Activated naive CD8-positive, alpha-beta T cell treated with anti-CD3 and anti-CD28 coated beads for 36 hours (primary cell): ENCODE measurements at regions not wholly inside any gene's neighbourhood (a gene's known extent, or its start where the extent isn't known, plus 50 kb on each side); places are given as distances from the start of the nearest gene placed in this dataset.
"Not testable (repeated sequence)": the region's sequence is repeated elsewhere in the genome, so short reads cannot be mapped to it uniquely, and the experiment has no call there.

Source experiments
- DNase-seq: peaks from one replicate; pipeline ENCODE4 v3.0.0; 2021
- H3K27ac Mint-ChIP-seq: one replicate; pipeline ENCODE4 v1.8.0; 2022; ENCODE audit warnings: mild to moderate bottlenecking, moderate library complexity, mixed read lengths
- H3K27me3 Mint-ChIP-seq: one replicate; pipeline ENCODE4 v1.8.0; 2022; ENCODE audit warnings: mild to moderate bottlenecking, mixed read lengths
- H3K36me3 Mint-ChIP-seq: one replicate; pipeline ENCODE4 v1.8.0; 2021; ENCODE audit warnings: mild to moderate bottlenecking, mixed read lengths
- H3K4me1 Mint-ChIP-seq: one replicate; pipeline ENCODE4 v1.8.0; 2021; ENCODE audit warnings: mixed read lengths
- H3K4me3 Mint-ChIP-seq: one replicate; pipeline ENCODE4 v1.8.0; 2022; ENCODE audit warnings: mild to moderate bottlenecking, moderate library complexity, mixed read lengths
- H3K9me3 Mint-ChIP-seq: one replicate; pipeline ENCODE4 v1.8.0; 2022; ENCODE audit warnings: mixed read lengths

DNA sequence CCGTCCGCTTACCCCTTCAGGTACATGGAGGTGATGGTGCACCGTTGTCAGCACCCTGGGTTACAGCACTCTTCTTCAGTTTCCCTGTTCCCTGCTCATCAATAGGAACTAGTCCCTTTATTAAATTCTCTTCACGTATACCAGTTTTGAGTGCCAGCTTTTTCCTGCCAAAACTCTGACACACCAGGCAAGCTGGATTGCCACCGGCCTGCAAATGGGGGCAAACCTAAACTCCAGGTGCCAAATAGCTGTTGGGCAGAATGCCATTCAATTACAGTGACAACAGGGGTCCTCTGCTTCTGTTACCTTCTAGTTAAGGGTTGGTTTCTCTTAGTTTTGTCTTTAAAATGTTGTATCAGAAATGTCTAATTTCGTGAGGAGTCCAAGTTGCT is 400.4 kb downstream of the OSTF1 start:
- Mint-ChIP-seq H3K27ac (no peak overlapping the region), H3K27me3 (peaks cover 3% of the 10 kb centered on the region), H3K9me3 (peaks cover 2% of the 10 kb centered on the region), H3K4me3 (no peak overlapping the region), H3K36me3 (no peaks in the 10 kb centered on the region), H3K4me1 (no peaks in the 10 kb centered on the region)
- no peak for DNase-seq

DNA sequence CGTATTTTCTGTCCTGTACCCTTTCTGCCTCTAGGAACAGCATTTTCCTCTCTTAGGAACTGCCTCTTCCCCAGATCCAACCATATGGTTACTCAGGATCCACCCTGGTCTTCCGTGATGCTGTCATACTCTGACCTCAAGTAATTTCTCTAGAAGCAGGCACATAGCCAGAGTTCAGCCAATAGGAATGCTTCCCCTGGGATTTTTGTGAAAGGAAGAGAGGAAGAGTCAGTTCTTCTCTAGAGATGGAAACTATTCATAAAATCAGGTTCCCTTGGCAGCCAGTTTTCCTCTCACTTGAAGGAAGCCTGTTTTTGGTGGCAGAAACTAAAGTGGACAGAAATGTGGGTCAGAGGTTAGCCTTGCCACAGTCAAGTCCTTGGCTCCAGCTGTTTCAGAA is 400.1 kb upstream of the PCSK5 start:
- H3K27me3 Mint-ChIP-seq = no peaks in the 10 kb centered on the region
- no peak overlapping the region for H3K27ac Mint-ChIP-seq
- no peak for DNase-seq
- no peak overlapping the region for H3K4me3 Mint-ChIP-seq
- no peaks in the 10 kb centered on the region for H3K4me1 Mint-ChIP-seq
- H3K9me3 Mint-ChIP-seq = peaks cover 2% of the 10 kb centered on the region
- no peaks in the 10 kb centered on the region for H3K36me3 Mint-ChIP-seq

DNA sequence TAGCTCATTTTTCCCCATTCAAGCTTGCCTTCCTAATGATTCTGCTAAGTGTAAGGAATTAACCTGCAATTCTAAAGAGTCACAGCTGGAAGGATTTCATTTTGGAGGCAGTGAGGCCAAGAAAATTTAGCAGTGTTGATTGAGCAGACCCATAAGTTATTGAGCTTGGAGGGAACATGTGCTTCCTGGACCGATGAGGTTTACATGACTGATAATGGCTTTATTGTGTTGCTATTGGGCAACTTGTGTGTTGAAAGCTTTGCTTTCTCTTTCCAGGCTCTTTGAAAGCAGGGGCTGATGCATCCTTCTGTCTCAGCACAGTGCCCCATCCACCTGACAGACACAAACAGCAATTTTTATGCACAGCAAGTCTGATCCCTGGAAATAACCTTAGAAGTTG is 398.9 kb upstream of the PCSK5 start:
- Mint-ChIP-seq H3K36me3 (no peaks in the 10 kb centered on the region), H3K4me3 (no peak overlapping the region), H3K4me1 (no peaks in the 10 kb centered on the region), H3K27me3 (no peaks in the 10 kb centered on the region), H3K9me3 (peaks cover 2% of the 10 kb centered on the region), H3K27ac (no peak overlapping the region)
- no peak for DNase-seq

DNA sequence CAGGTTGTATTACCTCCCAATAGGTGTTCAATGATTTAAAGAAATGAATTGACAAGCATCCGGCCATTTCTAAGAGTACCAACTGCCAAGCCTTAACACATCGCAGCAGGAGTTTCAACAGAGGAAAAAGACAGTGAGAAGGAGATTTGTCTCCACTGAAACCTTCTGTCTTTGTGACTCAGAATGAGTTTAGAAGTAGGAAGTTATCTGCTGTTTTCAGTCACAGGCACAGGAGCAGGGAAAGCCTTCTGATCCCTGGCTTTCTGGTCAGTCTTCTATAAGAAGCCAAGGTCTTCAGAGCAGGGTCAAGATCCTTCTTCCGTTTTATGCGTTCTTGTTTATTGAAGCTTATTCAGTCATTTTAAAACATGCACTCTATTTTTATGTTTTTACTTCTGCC is 390.7 kb upstream of the PCSK5 start:
- H3K4me3 Mint-ChIP-seq = no peak overlapping the region
- H3K9me3 Mint-ChIP-seq = no peaks in the 10 kb centered on the region
- no peak overlapping the region for H3K27ac Mint-ChIP-seq
- peaks cover 6% of the 10 kb centered on the region for H3K27me3 Mint-ChIP-seq
- DNase-seq = no peak
- no peaks in the 10 kb centered on the region for H3K36me3 Mint-ChIP-seq
- H3K4me1 Mint-ChIP-seq = no peaks in the 10 kb centered on the region

DNA sequence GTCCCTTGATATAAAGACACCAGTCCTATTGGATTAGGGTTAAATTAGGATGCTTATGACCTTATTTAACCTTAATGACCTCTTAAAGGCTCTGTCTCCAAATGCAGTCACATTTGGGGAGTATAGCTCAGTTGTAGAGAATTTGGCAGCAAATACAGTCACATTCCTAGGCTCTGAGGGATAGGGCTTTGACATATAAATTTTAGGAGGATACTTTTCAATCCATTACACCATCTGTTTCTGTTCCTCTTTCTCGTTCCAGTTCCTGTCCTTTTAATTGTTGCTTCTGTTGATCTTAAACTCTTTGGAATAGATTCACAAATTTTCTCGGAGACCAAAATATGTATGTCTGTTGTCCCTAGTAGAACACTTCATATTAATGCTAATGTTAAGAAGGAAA is 390.0 kb upstream of the PCSK5 start:
- no peak overlapping the region for H3K4me3 Mint-ChIP-seq
- no peaks in the 10 kb centered on the region for H3K36me3 Mint-ChIP-seq
- H3K27ac Mint-ChIP-seq = no peak overlapping the region
- no peaks in the 10 kb centered on the region for H3K9me3 Mint-ChIP-seq
- DNase-seq = no peak
- H3K4me1 Mint-ChIP-seq = no peaks in the 10 kb centered on the region
- H3K27me3 Mint-ChIP-seq = peaks cover 7% of the 10 kb centered on the region

DNA sequence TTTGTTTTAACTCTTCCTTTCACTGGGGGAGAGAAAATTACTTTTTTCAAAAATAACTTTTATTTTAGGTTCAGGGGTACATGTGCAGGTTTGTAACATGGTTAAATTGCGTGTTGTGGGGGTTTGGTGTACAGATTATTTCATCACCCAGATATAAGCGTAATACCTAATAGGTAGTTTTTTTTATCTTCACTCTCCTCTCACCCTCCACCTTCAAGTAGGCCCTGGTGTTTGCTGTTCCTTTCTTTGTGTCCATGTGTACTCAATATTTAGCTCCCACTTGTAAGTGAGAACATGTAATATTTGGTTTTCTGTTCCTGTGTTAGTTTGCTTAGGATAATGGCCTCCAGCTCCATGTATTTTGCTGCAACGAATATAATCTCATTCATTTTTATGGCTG is 389.5 kb upstream of the PCSK5 start:
- H3K4me3 Mint-ChIP-seq, H3K27ac Mint-ChIP-seq, DNase-seq, H3K9me3 Mint-ChIP-seq, H3K4me1 Mint-ChIP-seq, H3K27me3 Mint-ChIP-seq, H3K36me3 Mint-ChIP-seq: not testable (repeated sequence)

DNA sequence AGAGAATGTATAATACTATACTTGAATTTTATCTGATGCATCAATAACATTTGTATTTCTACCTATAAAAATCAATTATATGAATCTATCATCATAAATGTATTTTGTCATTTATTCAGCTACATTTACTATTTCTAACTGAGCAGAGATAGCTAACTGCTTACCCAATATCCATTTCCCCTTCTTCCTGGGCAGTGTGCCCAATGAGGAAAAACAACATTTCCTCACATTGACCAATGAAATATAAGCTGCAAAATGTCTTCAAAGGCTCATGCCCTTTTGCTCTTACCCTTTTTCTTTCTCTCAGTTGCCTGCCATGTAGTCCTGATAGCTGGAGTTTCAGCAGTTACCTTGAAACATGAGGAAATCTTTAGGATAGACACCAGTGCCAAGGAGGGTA is 385.8 kb upstream of the PCSK5 start:
- Mint-ChIP-seq H3K27ac (no peak overlapping the region), H3K9me3 (peaks cover 1% of the 10 kb centered on the region), H3K36me3 (no peaks in the 10 kb centered on the region), H3K4me1 (no peaks in the 10 kb centered on the region), H3K27me3 (peaks cover 11% of the 10 kb centered on the region), H3K4me3 (no peak overlapping the region)
- no peak for DNase-seq

DNA sequence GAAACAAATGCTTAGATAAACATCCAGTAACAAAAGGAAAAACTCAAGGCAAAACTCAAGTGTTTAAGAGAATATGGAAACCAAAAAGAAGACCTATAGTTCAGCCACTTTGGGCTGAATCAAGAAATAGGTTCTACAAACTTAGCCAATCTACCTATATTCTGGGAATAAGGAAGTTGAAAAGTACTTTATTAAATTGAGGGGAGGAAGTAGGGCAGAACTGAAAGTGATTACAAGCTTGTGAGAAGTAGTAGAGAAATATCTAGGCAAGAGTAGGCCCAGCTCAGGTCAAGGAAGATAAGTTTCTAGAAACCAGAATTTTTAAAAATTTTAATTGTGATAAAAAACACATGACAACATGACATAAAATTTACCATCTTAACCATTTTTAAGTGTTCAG is 384.8 kb upstream of the PCSK5 start:
- Mint-ChIP-seq H3K4me3 (no peak overlapping the region), H3K27me3 (peaks cover 11% of the 10 kb centered on the region), H3K4me1 (no peaks in the 10 kb centered on the region), H3K36me3 (no peaks in the 10 kb centered on the region), H3K27ac (no peak overlapping the region), H3K9me3 (peaks cover 1% of the 10 kb centered on the region)
- no peak for DNase-seq

DNA sequence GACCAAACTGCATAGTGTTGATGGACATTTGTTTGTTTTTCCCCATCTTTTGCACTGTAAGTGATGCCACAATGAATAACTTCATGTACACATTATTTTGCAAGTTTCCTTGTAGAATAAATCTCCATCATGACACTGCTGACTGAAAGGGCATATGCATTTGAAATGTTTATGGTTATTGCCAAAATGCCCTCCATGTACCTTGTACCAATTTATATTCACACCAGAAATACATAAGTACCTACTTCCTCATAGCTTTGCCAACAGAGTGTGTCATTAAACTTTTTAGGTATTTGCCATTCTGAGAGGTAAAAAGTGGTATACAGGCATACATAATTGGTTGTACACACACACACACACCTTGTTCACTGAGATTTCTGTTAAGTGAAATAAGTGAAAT is 361.0 kb upstream of the PCSK5 start:
- Mint-ChIP-seq H3K27ac (no peak overlapping the region), H3K4me1 (no peaks in the 10 kb centered on the region), H3K36me3 (no peaks in the 10 kb centered on the region), H3K27me3 (no peaks in the 10 kb centered on the region), H3K4me3 (no peak overlapping the region), H3K9me3 (no peaks in the 10 kb centered on the region)
- no peak for DNase-seq

DNA sequence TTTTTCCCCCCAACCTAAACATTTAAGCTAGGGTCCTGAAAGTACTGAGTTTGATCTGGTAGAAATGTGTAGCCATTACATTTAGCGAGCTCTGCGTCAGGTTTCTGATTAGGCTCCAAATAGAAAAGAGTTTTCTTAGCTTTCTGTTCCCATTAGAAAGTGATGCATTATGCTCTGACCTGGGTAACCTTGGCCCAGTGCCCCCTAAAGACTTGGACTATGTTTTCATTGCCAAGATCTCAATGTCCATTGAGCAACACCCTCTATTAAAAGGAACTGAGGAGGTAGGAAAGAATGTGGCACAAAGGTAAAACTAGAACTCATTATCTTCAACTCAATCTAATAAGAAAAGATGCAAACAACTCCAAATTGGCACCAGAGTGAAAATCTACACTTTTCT is 358.9 kb upstream of the PCSK5 start:
- Mint-ChIP-seq H3K9me3 (no peaks in the 10 kb centered on the region), H3K27me3 (no peaks in the 10 kb centered on the region), H3K4me3 (no peak overlapping the region), H3K27ac (no peak overlapping the region), H3K4me1 (no peaks in the 10 kb centered on the region), H3K36me3 (no peaks in the 10 kb centered on the region)
- no peak for DNase-seq

DNA sequence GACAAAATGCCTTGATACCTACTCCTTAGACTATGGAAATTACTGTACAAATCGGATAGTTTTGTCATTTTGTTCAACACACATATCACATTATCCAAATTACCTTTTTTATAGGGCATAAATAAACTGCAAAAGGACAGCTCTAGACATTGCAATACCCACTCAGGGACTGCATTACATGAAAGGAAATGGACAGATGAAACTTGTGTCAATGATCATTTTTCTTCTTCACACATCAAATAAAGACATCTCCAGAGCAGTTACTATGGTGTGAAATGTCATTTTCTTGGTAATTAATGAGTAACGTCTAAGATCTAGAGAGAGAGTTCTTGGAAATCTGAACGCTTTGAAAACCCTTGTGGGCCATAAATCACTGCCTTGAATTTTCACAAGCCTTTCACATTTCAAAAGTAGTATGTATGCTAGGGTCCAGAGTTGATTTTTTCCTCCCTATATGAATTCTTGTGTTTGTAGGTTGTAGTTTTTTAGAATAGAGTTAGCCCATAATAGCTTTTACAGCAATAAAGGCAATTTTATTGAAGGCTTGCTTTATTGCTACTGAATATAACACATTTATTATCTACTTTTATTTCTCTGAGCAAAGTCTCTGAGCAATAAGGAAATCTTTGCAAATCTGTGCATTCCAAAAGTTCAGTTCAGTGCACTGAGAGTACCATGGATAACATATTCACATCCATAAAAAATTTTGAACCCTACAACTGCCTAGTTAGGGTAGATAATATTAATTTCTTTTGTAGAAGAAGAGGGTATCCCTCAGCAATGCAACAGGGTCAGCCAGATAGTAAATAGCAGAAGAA is 358.0 kb upstream of the PCSK5 start:
- H3K9me3 Mint-ChIP-seq = no peaks in the 10 kb centered on the region
- no peaks in the 10 kb centered on the region for H3K36me3 Mint-ChIP-seq
- H3K4me1 Mint-ChIP-seq = no peaks in the 10 kb centered on the region
- no peak overlapping the region for H3K27ac Mint-ChIP-seq
- DNase-seq = no peak
- H3K27me3 Mint-ChIP-seq = no peaks in the 10 kb centered on the region
- H3K4me3 Mint-ChIP-seq = no peak overlapping the region

DNA sequence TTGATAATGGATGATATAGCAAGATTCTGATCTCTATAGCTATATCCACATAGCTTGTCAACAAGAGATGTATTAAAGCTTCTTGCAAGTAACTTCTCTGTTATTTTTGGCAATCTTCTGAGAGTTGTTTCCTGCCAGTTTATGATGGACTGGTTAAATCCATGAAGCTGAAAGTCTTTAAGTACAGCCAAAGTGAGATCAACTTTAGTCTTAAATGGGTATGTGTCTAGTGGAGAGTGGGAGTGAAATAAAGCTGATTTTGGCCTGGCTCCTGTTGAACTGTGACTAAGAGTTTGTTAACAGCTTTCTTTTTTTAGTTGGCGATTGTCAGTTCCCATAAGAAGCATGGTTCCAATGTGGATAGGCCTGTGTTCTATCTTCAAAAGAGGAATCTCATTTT is 350.9 kb upstream of the PCSK5 start:
- H3K4me1 Mint-ChIP-seq = no peaks in the 10 kb centered on the region
- H3K27me3 Mint-ChIP-seq = peaks cover 7% of the 10 kb centered on the region
- H3K36me3 Mint-ChIP-seq = no peaks in the 10 kb centered on the region
- H3K27ac Mint-ChIP-seq = no peak overlapping the region
- DNase-seq = no peak
- H3K4me3 Mint-ChIP-seq = no peak overlapping the region
- H3K9me3 Mint-ChIP-seq = no peaks in the 10 kb centered on the region

DNA sequence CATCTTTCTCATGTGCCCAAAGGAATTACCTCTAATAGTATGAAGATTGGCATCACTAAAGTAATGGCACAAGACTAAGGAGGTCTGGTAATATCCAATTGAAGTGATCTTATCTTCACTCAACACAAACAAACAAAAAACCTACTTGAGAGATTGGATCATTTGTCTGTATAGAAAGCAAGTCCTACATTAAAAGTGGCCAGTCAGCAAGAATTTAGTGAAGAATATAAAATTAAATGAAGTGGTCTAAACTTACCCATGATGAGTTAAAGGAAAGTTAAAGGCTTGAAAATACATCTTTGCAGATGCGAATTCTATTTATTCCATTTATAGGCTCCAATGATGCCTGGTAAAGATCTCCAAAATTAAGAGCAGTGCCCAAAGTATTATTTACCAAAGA is 350.3 kb upstream of the PCSK5 start:
- peaks cover 7% of the 10 kb centered on the region for H3K27me3 Mint-ChIP-seq

DNA sequence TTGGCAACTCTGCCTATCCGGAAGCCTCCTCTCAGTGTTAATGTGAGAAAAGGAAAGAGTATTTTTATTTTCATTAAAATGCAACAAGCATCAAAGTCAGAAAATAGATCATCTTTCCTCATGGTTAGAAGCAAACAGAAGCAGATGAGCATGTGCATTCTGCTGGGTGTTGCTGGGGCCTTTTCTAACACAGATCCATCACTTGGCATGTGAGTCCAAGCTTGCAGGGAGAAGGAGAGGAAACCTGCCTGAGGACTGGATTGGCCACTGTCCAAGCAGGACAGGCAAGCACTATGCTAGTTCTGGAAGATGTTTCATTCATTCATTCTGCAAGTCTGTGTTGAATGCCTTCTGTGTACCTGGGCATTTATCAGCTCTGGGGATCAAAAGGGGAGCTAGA is 348.7 kb upstream of the PCSK5 start:
- Mint-ChIP-seq H3K36me3 (no peaks in the 10 kb centered on the region), H3K9me3 (no peaks in the 10 kb centered on the region)
- DNase-seq = no peak

More for the DNA sequence above, 350.3 kb upstream of the PCSK5 start:
- DNase-seq = no peak
- no peaks in the 10 kb centered on the region for H3K9me3 Mint-ChIP-seq
- no peaks in the 10 kb centered on the region for H3K4me1 Mint-ChIP-seq
- H3K27ac Mint-ChIP-seq = no peak overlapping the region
- no peaks in the 10 kb centered on the region for H3K36me3 Mint-ChIP-seq
- H3K4me3 Mint-ChIP-seq = no peak overlapping the region

DNA sequence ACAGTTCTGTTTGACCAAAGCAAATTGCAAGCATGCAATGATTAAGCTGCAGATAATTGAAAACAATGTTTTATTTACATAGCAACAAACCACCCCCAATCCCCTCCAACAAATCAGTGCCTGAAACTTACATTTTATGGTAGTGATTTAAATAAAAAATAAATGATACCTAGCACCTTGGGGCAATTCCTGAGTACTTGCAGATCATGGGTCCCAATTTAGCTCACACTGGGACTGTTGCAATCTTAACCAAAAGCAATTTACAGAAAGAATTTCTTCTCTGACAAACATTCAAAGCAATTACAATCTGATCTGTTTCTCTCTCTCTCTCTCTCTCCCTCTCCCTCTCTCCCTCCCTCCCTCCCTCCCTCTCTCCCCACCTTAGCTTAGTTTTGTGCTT is 345.7 kb upstream of the PCSK5 start:
- no peak overlapping the region for H3K4me3 Mint-ChIP-seq
- no peaks in the 10 kb centered on the region for H3K36me3 Mint-ChIP-seq

More for the DNA sequence above, 348.7 kb upstream of the PCSK5 start:
- no peak overlapping the region for H3K27ac Mint-ChIP-seq
- H3K27me3 Mint-ChIP-seq = peaks cover 7% of the 10 kb centered on the region
- H3K4me1 Mint-ChIP-seq = no peaks in the 10 kb centered on the region
- no peak overlapping the region for H3K4me3 Mint-ChIP-seq

DNA sequence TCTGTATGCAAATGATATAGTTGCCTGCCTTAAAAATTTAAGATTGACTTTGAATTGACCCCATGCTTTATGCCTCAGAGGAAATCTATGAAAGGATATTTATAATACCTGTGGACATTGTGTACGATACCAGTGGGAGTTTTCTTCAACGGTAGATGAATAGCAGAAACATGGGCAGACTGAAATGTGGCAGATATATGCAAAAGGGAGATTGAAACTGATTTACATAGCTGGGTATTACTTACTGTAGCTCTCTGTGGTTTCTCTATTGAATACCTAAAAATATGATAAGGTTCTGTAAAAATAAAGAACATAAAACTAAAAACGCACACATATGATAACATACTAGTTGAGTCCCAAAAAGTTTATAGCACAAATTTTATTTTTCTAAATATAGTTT is 345.2 kb upstream of the PCSK5 start:
- Mint-ChIP-seq H3K36me3 (no peaks in the 10 kb centered on the region), H3K27ac (no peak overlapping the region), H3K27me3 (peaks cover 21% of the 10 kb centered on the region), H3K9me3 (no peaks in the 10 kb centered on the region), H3K4me1 (no peaks in the 10 kb centered on the region), H3K4me3 (no peak overlapping the region)
- no peak for DNase-seq

More for the DNA sequence above, 345.7 kb upstream of the PCSK5 start:
- peaks cover 17% of the 10 kb centered on the region for H3K27me3 Mint-ChIP-seq
- no peaks in the 10 kb centered on the region for H3K4me1 Mint-ChIP-seq
- no peaks in the 10 kb centered on the region for H3K9me3 Mint-ChIP-seq
- DNase-seq = no peak
- H3K27ac Mint-ChIP-seq = no peak overlapping the region
